ENCODE measurements at regions not wholly inside any gene's neighbourhood (a gene's known extent, or its start where the extent isn't known, plus 50 kb on each side); places are given as distances from the start of the nearest gene placed in this dataset.

GRCh38 chr16:31700530-31701388 is 172.8 kb upstream of the ZNF267 start:
- intact Hi-C loops (cut with micrococcal nuclease): loop anchor here (1.0 kb wide), 1 partner anchor 13 kb away; a partner anchor contains a TSS

GRCh38 chr16:31701734-31702133 is 171.9 kb upstream of the ZNF267 start:
- intact Hi-C loops (cut with micrococcal nuclease): no loop called here

GRCh38 chr16:31702796-31703195 is 170.8 kb upstream of the ZNF267 start:
- intact Hi-C loops (cut with micrococcal nuclease): no loop called here

- intact Hi-C loops (cut with micrococcal nuclease): no loop called here
Observed at GRCh38 chr16:31703526-31704128, 170.0 kb upstream of the ZNF267 start.

- intact Hi-C loops (cut with micrococcal nuclease): no loop called here
Observed at GRCh38 chr16:31704138-31704537, 169.5 kb upstream of the ZNF267 start.

- intact Hi-C loops (cut with micrococcal nuclease): no loop called here
Observed at GRCh38 chr16:31705371-31705770, 168.2 kb upstream of the ZNF267 start.

GRCh38 chr16:31706318-31706717 is 167.3 kb upstream of the ZNF267 start:
- intact Hi-C loops (cut with micrococcal nuclease): no loop called here

GRCh38 chr16:31706925-31707324 is 166.7 kb upstream of the ZNF267 start:
- intact Hi-C loops (cut with micrococcal nuclease): no loop called here

GRCh38 chr16:31707743-31708335 is 165.8 kb upstream of the ZNF267 start:
- intact Hi-C loops (cut with micrococcal nuclease): no loop called here

- intact Hi-C loops (cut with micrococcal nuclease): no loop called here
Observed at GRCh38 chr16:31708348-31708747, 165.3 kb upstream of the ZNF267 start.

- intact Hi-C loops (cut with micrococcal nuclease): no loop called here
Observed at GRCh38 chr16:31709181-31709580, 164.4 kb upstream of the ZNF267 start.

GRCh38 chr16:31710134-31710533 is 163.5 kb upstream of the ZNF267 start:
- intact Hi-C loops (cut with micrococcal nuclease): loop anchor here (5.0 kb wide), 1 partner anchor 253 kb away; the partner anchor contains the start of gene ARMC5

GRCh38 chr16:31710880-31711279 is 162.7 kb upstream of the ZNF267 start:
- intact Hi-C loops (cut with micrococcal nuclease): loop anchor here (5.0 kb wide), 1 partner anchor 254 kb away; the partner anchor contains the start of gene ARMC5

- intact Hi-C loops (cut with micrococcal nuclease): loop anchor here (5.0 kb wide), 1 partner anchor 254 kb away; the partner anchor contains the start of gene ARMC5
Observed at GRCh38 chr16:31711344-31711845, 162.2 kb upstream of the ZNF267 start.

GRCh38 chr16:31712064-31712540 is 161.5 kb upstream of the ZNF267 start:
- intact Hi-C loops (cut with micrococcal nuclease): loop anchor here (2.0 to 5.0 kb wide), 2 partner anchors 17 to 255 kb away; partner anchors contain the start of gene ARMC5

- intact Hi-C loops (cut with micrococcal nuclease): loop anchor here (1.0 to 5.0 kb wide), 5 partner anchors 13 to 256 kb away; partner anchors contain the start of genes ARMC5 and RUSF1
Observed at GRCh38 chr16:31713071-31713944, 160.3 kb upstream of the ZNF267 start.

GRCh38 chr16:31713945-31714902 is 159.4 kb upstream of the ZNF267 start:
- intact Hi-C loops (cut with micrococcal nuclease): loop anchor here (1.0 to 5.0 kb wide), 5 partner anchors 14 to 257 kb away; partner anchors contain the start of genes ARMC5 and RUSF1

- intact Hi-C loops (cut with micrococcal nuclease): loop anchor here (5.0 kb wide), 1 partner anchor 258 kb away; the partner anchor contains the start of gene ARMC5
Observed at GRCh38 chr16:31714903-31715504, 158.6 kb upstream of the ZNF267 start.

- intact Hi-C loops (cut with micrococcal nuclease): no loop called here
Observed at GRCh38 chr16:31715915-31716314, 157.7 kb upstream of the ZNF267 start.
